NCI-H345 treated with DMSO at 0.1 percent for 48 hours (cell line): ENCODE measurements at regions not wholly inside any gene's neighbourhood (a gene's known extent, or its start where the extent isn't known, plus 50 kb on each side); places are given as distances from the start of the nearest gene placed in this dataset.

ENCODE experiments used
- DNase-seq: peaks from one replicate; lab custom pipeline; 2025; ENCODE audit not compliant: unreplicated experiment; lab: John Stamatoyannopoulos, UW

GRCh38 chr20:39547546-39548408, 585.6 kb downstream of the DHX35 start:
- no peak for DNase-seq

GRCh38 chr20:39541136-39541803, 579.1 kb downstream of the DHX35 start:
- DNase-seq: no peak

- DNase-seq: no peak
Measured at GRCh38 chr20:39538317-39538716, 576.2 kb downstream of the DHX35 start.

- DNase-seq: no peak
Measured at GRCh38 chr20:39535301-39535700, 573.2 kb downstream of the DHX35 start.

GRCh38 chr20:39534846-39535245, 572.7 kb downstream of the DHX35 start:
- DNase-seq: no peak

GRCh38 chr20:39533858-39534257, 571.7 kb downstream of the DHX35 start:
- no peak for DNase-seq

GRCh38 chr20:39532205-39532604, 570.1 kb downstream of the DHX35 start:
- DNase-seq: no peak

- no peak for DNase-seq
Measured at GRCh38 chr20:39528436-39528835, 566.3 kb downstream of the DHX35 start.

GRCh38 chr20:39524371-39524911, 562.3 kb downstream of the DHX35 start:
- no peak for DNase-seq

- no peak for DNase-seq
Measured at GRCh38 chr20:39523405-39523804, 561.3 kb downstream of the DHX35 start.

GRCh38 chr20:39518654-39519053, 556.5 kb downstream of the DHX35 start:
- DNase-seq: no peak

- DNase-seq: no peak
Measured at GRCh38 chr20:39516964-39517363, 554.8 kb downstream of the DHX35 start.

GRCh38 chr20:39504710-39505094, 542.6 kb downstream of the DHX35 start:
- DNase-seq: no peak

- no peak for DNase-seq
Measured at GRCh38 chr20:39503902-39504709, 542.0 kb downstream of the DHX35 start.

GRCh38 chr20:39492223-39492797, 530.2 kb downstream of the DHX35 start:
- no peak for DNase-seq

GRCh38 chr20:39491711-39492110, 529.6 kb downstream of the DHX35 start:
- no peak for DNase-seq

GRCh38 chr20:39489986-39490560, 527.9 kb downstream of the DHX35 start:
- DNase-seq: no peak

GRCh38 chr20:39480276-39481043, 518.3 kb downstream of the DHX35 start:
- DNase-seq: no peak

GRCh38 chr20:39479196-39479810, 517.2 kb downstream of the DHX35 start:
- DNase-seq: no peak
